ENCODE measurements at regions not wholly inside any gene's neighbourhood (a gene's known extent, or its start where the extent isn't known, plus 50 kb on each side); places are given as distances from the start of the nearest gene placed in this dataset.

DNA sequence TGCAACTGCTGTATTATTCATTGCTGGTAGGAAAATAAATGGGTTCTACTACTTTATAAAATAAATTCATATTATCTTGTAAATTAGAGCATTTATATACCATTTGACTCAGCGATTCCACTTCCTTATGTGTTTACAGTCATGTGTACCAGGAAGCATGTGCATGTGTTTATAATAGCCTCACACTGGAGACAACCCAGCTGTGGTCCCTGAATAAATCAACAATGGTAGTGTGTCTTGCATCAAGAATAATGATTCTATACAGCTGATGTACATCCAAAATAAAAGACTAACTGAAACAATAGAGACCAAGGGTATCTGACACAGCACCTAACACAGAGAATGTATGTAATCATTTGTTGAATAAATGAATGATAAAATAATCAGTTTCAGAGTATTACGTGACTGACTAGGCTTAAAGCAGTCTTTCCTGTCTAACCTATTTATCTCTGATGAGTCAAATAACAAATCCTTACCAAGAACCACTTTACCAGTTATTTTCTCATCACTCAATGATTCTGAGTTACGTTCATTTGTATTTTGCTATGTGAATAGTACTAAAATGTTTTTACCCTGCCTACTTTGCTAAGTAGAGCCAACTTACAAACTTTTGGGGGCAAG lies 216.8 kb downstream of the UBE2E3 start:
- Histone ChIP-seq H3K27me3 (replicated peaks; ENCODE audit: insufficient read depth) (no peaks in the 10 kb centered on the region), H3K27ac (no peak overlapping the region), H3K36me3 (no peaks in the 10 kb centered on the region), H3K4me1 (replicated peaks) (no peaks in the 10 kb centered on the region), H3K9me3 (no peaks in the 10 kb centered on the region), H3K4me3 (no peak overlapping the region)
- intact Hi-C loops (cut with DNase I), result no loop called here
- WGBS, result 71% methylated on average over 3 of the region's 3 CpGs
- DNase-seq (ENCODE audit: low spot score), result no peak
- TF ChIP-seq POLR2AphosphoS5 (IDR thresholded peaks at IDR 0.05), result no peak
- TF ChIP-seq POLR2A (IDR thresholded peaks at IDR 0.05), result no peak
- TF ChIP-seq CTCF (IDR thresholded peaks at IDR 0.05), result no peak

GRCh38 chr2:181198183-181198864 lies 217.9 kb downstream of the UBE2E3 start:
- no peak for DNase-seq (ENCODE audit: low spot score)
- intact Hi-C loops (cut with DNase I), result no loop called here
- TF ChIP-seq CTCF (IDR thresholded peaks at IDR 0.05) (no peak), POLR2A (IDR thresholded peaks at IDR 0.05) (no peak), POLR2AphosphoS5 (IDR thresholded peaks at IDR 0.05) (no peak)

DNA sequence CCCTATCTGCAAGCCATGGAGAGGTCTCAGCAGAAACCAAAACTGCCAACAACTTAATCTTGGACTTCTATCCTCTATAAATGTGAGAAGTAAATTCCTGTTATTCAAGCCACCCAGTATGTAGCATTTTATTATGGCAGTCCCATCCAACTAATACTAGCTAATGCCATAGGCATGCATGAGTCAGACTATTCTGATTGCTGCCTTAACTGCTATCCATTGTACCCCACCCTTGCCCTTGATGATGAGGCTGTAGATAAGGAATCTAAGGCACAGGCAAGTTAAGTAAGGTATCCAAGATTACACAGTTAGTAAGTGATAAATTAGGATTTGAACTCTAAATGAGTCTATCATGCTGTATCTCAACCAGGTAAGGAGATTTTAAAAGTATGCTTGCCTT lies 223.0 kb downstream of the UBE2E3 start:
- intact Hi-C loops (cut with DNase I), result no loop called here
- DNase-seq (ENCODE audit: low spot score), result no peak

More at GRCh38 chr2:181198183-181198864, 217.9 kb downstream of the UBE2E3 start:
- Histone ChIP-seq H3K27ac (no peak overlapping the region), H3K4me3 (no peak overlapping the region), H3K27me3 (replicated peaks; ENCODE audit: insufficient read depth) (no peaks in the 10 kb centered on the region), H3K36me3 (no peaks in the 10 kb centered on the region), H3K4me1 (replicated peaks) (no peaks in the 10 kb centered on the region), H3K9me3 (no peaks in the 10 kb centered on the region)
- WGBS, result 61% methylated on average over 1 of the region's 1 CpG

GRCh38 chr2:181203916-181204315 lies 223.5 kb downstream of the UBE2E3 start:
- H3K27me3 ChIP-seq (replicated peaks; ENCODE audit: insufficient read depth), result no peaks in the 10 kb centered on the region
- H3K9me3 ChIP-seq, result no peaks in the 10 kb centered on the region
- intact Hi-C loops (cut with DNase I), result no loop called here
- H3K4me1 ChIP-seq (replicated peaks), result no peaks in the 10 kb centered on the region
- no peak for DNase-seq (ENCODE audit: low spot score)
- no peak overlapping the region for H3K4me3 ChIP-seq
- TF ChIP-seq CTCF (IDR thresholded peaks at IDR 0.05), result no peak
- H3K27ac ChIP-seq, result no peak overlapping the region
- no peaks in the 10 kb centered on the region for H3K36me3 ChIP-seq

More for the DNA sequence above, 223.0 kb downstream of the UBE2E3 start:
- Histone ChIP-seq H3K9me3 (no peaks in the 10 kb centered on the region), H3K27me3 (replicated peaks; ENCODE audit: insufficient read depth) (no peaks in the 10 kb centered on the region), H3K4me1 (replicated peaks) (no peaks in the 10 kb centered on the region), H3K36me3 (no peaks in the 10 kb centered on the region), H3K27ac (no peak overlapping the region), H3K4me3 (no peak overlapping the region)
- TF ChIP-seq POLR2AphosphoS5 (IDR thresholded peaks at IDR 0.05) (no peak), POLR2A (IDR thresholded peaks at IDR 0.05) (no peak), CTCF (IDR thresholded peaks at IDR 0.05) (no peak)

- intact Hi-C loops (cut with DNase I), result no loop called here
- no peaks in the 10 kb centered on the region for H3K9me3 ChIP-seq
- H3K4me3 ChIP-seq, result no peak overlapping the region
- WGBS, result 93% methylated on average over 3 of the region's 3 CpGs
- no peak overlapping the region for H3K27ac ChIP-seq
- H3K4me1 ChIP-seq (replicated peaks), result no peaks in the 10 kb centered on the region
- DNase-seq (ENCODE audit: low spot score), result no peak
- H3K36me3 ChIP-seq, result no peaks in the 10 kb centered on the region
- H3K27me3 ChIP-seq (replicated peaks; ENCODE audit: insufficient read depth), result no peaks in the 10 kb centered on the region
- TF ChIP-seq POLR2A (IDR thresholded peaks at IDR 0.05) (no peak), CTCF (IDR thresholded peaks at IDR 0.05) (no peak), POLR2AphosphoS5 (IDR thresholded peaks at IDR 0.05) (no peak)
These were observed 238.0 kb downstream of the UBE2E3 start for GRCh38 chr2:181218401-181218821.
